Suppressor macrophage treated with lipopolysaccharide for 4 hours (primary cell): ENCODE measurements at regions not wholly inside any gene's neighbourhood (a gene's known extent, or its start where the extent isn't known, plus 50 kb on each side); places are given as distances from the start of the nearest gene placed in this dataset.
A peak's percentile ranks its signal among the peaks of the same experiment; 100 is the strongest.
"Not testable (repeated sequence)": the region's sequence is repeated elsewhere in the genome, so short reads cannot be mapped to it uniquely, and the experiment has no call there.

Experiments used
- DNase-seq: peaks from one replicate; pipeline ENCODE4 v3.0.0-alpha.2; 2020

- no peak for DNase-seq
These were observed 308.8 kb upstream of the FAM98A start for GRCh38 chr2:33907866-33908265.

- not testable (repeated sequence) for DNase-seq
These were observed 307.0 kb upstream of the FAM98A start for GRCh38 chr2:33906129-33906528.

- no peak for DNase-seq
These were observed 305.7 kb upstream of the FAM98A start for GRCh38 chr2:33904801-33905200.

- DNase-seq: no peak
These were observed 304.6 kb upstream of the FAM98A start for GRCh38 chr2:33903701-33904100.

GRCh38 chr2:33903215-33903614 lies 304.1 kb upstream of the FAM98A start:
- DNase-seq: peak; percentile 44

GRCh38 chr2:33900610-33901009 lies 301.5 kb upstream of the FAM98A start:
- DNase-seq: no peak

GRCh38 chr2:33897741-33898140 lies 298.6 kb upstream of the FAM98A start:
- DNase-seq: peak; percentile 42

GRCh38 chr2:33893824-33894223 lies 294.7 kb upstream of the FAM98A start:
- DNase-seq: no peak

GRCh38 chr2:33891616-33892015 lies 292.5 kb upstream of the FAM98A start:
- no peak for DNase-seq

GRCh38 chr2:33890686-33891085 lies 291.6 kb upstream of the FAM98A start:
- DNase-seq: no peak

GRCh38 chr2:33877348-33878016 lies 278.4 kb upstream of the FAM98A start:
- DNase-seq: no peak

- DNase-seq: peak; percentile 4
These were observed 274.0 kb upstream of the FAM98A start for GRCh38 chr2:33873076-33873605.

- no peak for DNase-seq
These were observed 260.8 kb upstream of the FAM98A start for GRCh38 chr2:33859811-33860461.

- peak; percentile 5 for DNase-seq
These were observed 260.1 kb upstream of the FAM98A start for GRCh38 chr2:33859176-33859575.

GRCh38 chr2:33848486-33848885 lies 249.4 kb upstream of the FAM98A start:
- no peak for DNase-seq

- DNase-seq: no peak
These were observed 240.7 kb upstream of the FAM98A start for GRCh38 chr2:33839791-33840190.

GRCh38 chr2:33836628-33837027 lies 237.5 kb upstream of the FAM98A start:
- DNase-seq: no peak

GRCh38 chr2:33835911-33836310 lies 236.8 kb upstream of the FAM98A start:
- no peak for DNase-seq

GRCh38 chr2:33822964-33823363 lies 223.9 kb upstream of the FAM98A start:
- DNase-seq: no peak

- no peak for DNase-seq
These were observed 213.6 kb upstream of the FAM98A start for GRCh38 chr2:33812707-33813106.

GRCh38 chr2:33810046-33810835 lies 211.1 kb upstream of the FAM98A start:
- no peak for DNase-seq

GRCh38 chr2:33806041-33806440 lies 206.9 kb upstream of the FAM98A start:
- DNase-seq: no peak

GRCh38 chr2:33804155-33804554 lies 205.1 kb upstream of the FAM98A start:
- DNase-seq: no peak

GRCh38 chr2:33796511-33796910 lies 197.4 kb upstream of the FAM98A start:
- DNase-seq: no peak
